GM23248 (cell line): ENCODE measurements at regions not wholly inside any gene's neighbourhood (a gene's known extent, or its start where the extent isn't known, plus 50 kb on each side); places are given as distances from the start of the nearest gene placed in this dataset.

Experiments
- EZH2 ChIP-seq: fragments of 200-600 bp; sonication (generic); IDR thresholded peaks from 2 replicates; pipeline ENCODE4 v1.6.1; 2018; ENCODE audit warnings: antibody characterized with exemption, mild to moderate bottlenecking; ENCODE audit not compliant: insufficient read depth, poor library complexity, severe bottlenecking
- EZH2phosphoT487 ChIP-seq: fragments of 200-600 bp; sonication (generic); IDR thresholded peaks from 2 replicates; pipeline ENCODE4 v1.6.1; 2018; ENCODE audit warnings: antibody characterized with exemption, moderate library complexity, mild to moderate bottlenecking, low read depth; ENCODE audit not compliant: insufficient read depth

DNA sequence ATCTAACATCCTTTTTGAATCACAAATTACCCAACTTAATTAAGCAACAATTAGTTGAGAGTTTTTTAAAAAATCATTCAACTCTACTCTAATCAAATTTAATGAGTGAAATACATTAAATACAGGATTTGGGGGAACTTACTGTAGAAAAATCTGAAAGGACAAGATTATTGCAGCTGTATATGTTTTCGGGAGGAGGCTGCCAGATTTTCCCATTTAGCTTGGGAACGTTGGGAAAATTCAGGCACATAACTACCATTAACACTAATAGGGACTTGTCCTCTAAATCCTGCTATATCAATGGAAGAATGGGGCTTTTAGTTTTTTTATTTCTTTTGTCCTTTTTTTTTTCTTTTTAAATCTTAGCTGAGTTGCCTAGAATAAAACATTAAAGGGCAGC lies 691.4 kb upstream of the FZD8 start:
- TF ChIP-seq EZH2 (no peak), EZH2phosphoT487 (no peak)
